AG04449 (cell line): ENCODE measurements at regions not wholly inside any gene's neighbourhood (a gene's known extent, or its start where the extent isn't known, plus 50 kb on each side); places are given as distances from the start of the nearest gene placed in this dataset.

Experiments used
- CTCF ChIA-PET: fragments of 350-600 bp; formaldehyde crosslinking; extraction: SDS; loops from one replicate; lab custom pipeline; 2021; ENCODE audit warnings: antibody characterized with exemption; lab: Yijun Ruan, JAX
- POLR2A ChIA-PET: fragments of 400-600, 350-600 bp; formaldehyde crosslinking; extraction: SDS; loops from one replicate; lab custom pipeline; 2020; ENCODE audit warnings: antibody characterized with exemption, inconsistent platforms; lab: Yijun Ruan, JAX
- DNase-seq: peaks from one replicate; pipeline ENCODE4 v3.0.0-alpha.2; 2010; ENCODE audit warnings: low read depth, low spot score
- H3K4me3 ChIP-seq: 2 replicates; pipeline ENCODE4 v1.5.1; 2011; ENCODE audit warnings: low read depth, mild to moderate bottlenecking, control low read depth, low read length
- CTCF ChIP-seq: IDR thresholded peaks from one replicate; pipeline ENCODE4 v1.5.1; 2011; ENCODE audit warnings: mild to moderate bottlenecking, moderate library complexity, low read length, control low read depth, inconsistent platforms; ENCODE audit not compliant: insufficient read depth; ENCODE audit errors: missing control alignments

GRCh38 chr14:28515571-28515970 lies 251.0 kb upstream of the FOXG1 start:
- no peak for TF ChIP-seq CTCF
- POLR2A ChIA-PET = no interaction called here
- no peak for DNase-seq
- CTCF ChIA-PET = no interaction called here
- H3K4me3 ChIP-seq = no peak overlapping the region

GRCh38 chr14:28536889-28537288 lies 229.7 kb upstream of the FOXG1 start:
- CTCF ChIA-PET = no interaction called here
- no peak overlapping the region for H3K4me3 ChIP-seq
- POLR2A ChIA-PET = no interaction called here
- no peak for TF ChIP-seq CTCF
- DNase-seq = no peak

GRCh38 chr14:28542040-28542439 lies 224.5 kb upstream of the FOXG1 start:
- DNase-seq = no peak
- CTCF ChIA-PET = no interaction called here
- TF ChIP-seq CTCF = no peak

GRCh38 chr14:28565345-28565744 lies 201.2 kb upstream of the FOXG1 start:
- ChIA-PET CTCF (no interaction called here), POLR2A (no interaction called here)
- no peak for TF ChIP-seq CTCF
- H3K4me3 ChIP-seq = no peak overlapping the region
- DNase-seq = no peak

More at GRCh38 chr14:28542040-28542439, 224.5 kb upstream of the FOXG1 start:
- POLR2A ChIA-PET = no interaction called here
- no peak overlapping the region for H3K4me3 ChIP-seq

- DNase-seq = no peak
- POLR2A ChIA-PET = no interaction called here
- CTCF ChIA-PET = no interaction called here
- H3K4me3 ChIP-seq = no peak overlapping the region
- TF ChIP-seq CTCF = no peak
Observed at GRCh38 chr14:28570391-28570790, 196.2 kb upstream of the FOXG1 start.

- ChIA-PET POLR2A (no interaction called here), CTCF (no interaction called here)
Observed at GRCh38 chr14:28571636-28572035, 195.0 kb upstream of the FOXG1 start.

More at GRCh38 chr14:28571636-28572035, 195.0 kb upstream of the FOXG1 start:
- no peak for DNase-seq
- no peak for TF ChIP-seq CTCF
- no peak overlapping the region for H3K4me3 ChIP-seq
